Breast epithelium (tissue), 3 donors: ENCODE measurements at regions not wholly inside any gene's neighbourhood (a gene's known extent, or its start where the extent isn't known, plus 50 kb on each side); places are given as distances from the start of the nearest gene placed in this dataset.

ENCODE experiments used
- CTCF ChIP-seq, 3 donors: fragments of 450-650 bp; IDR thresholded peaks; one replicate each; pipeline ENCODE4 v1.5.1; 2016 to 2017; ENCODE audit warnings: antibody characterized with exemption in 3 of 3, mild to moderate bottlenecking in 3 of 3, moderate library complexity in 3 of 3
- POLR2A ChIP-seq: fragments of 450-650 bp; IDR thresholded peaks from one replicate; pipeline ENCODE4 v1.6.1; 2016; ENCODE audit warnings: antibody characterized with exemption, mild to moderate bottlenecking, moderate library complexity
- POLR2AphosphoS5 ChIP-seq, 3 donors: sonication (generic); formaldehyde crosslinking; IDR thresholded peaks; one replicate each; pipeline ENCODE4 v1.6.1; 2017; ENCODE audit warnings: antibody characterized with exemption in 3 of 3

GRCh38 chr11:123268156-123268555, 73.1 kb upstream of the CLMP start:
- TF ChIP-seq CTCF (IDR thresholded peaks at IDR 0.05): no peak
- TF ChIP-seq POLR2AphosphoS5 (IDR thresholded peaks at IDR 0.05): no peak
- no peak for TF ChIP-seq POLR2A
